Adrenal gland (tissue), 5 donors: ENCODE measurements at regions not wholly inside any gene's neighbourhood (a gene's known extent, or its start where the extent isn't known, plus 50 kb on each side); places are given as distances from the start of the nearest gene placed in this dataset.

Experiments
- POLR2A ChIP-seq, 2 donors: fragments of 450-650 bp; IDR thresholded peaks; one replicate each; pipeline ENCODE4 v1.6.1; 2017; ENCODE audit warnings: antibody characterized with exemption in 2 of 2, mild to moderate bottlenecking in 2 of 2, moderate library complexity in 1 of 2
- TF ChIP-seq, protein P1 (sequence below), 6 experiments: fragments of 450-650 bp in 4 of 6; fragments of 200-600 bp in 2 of 6; sonication (generic) in 1 of 6; IDR thresholded peaks; 1 replicate in 5 of 6; 2 replicates in 1 of 6; pipeline versions ENCODE4 v1.5.1 to v1.8.0; 2016 to 2021; ENCODE audit warnings: antibody characterized with exemption in 6 of 6, mild to moderate bottlenecking in 2 of 6, moderate library complexity in 1 of 6
- donor health status: DM: no; HTN: no; CAD: no.

DNA sequence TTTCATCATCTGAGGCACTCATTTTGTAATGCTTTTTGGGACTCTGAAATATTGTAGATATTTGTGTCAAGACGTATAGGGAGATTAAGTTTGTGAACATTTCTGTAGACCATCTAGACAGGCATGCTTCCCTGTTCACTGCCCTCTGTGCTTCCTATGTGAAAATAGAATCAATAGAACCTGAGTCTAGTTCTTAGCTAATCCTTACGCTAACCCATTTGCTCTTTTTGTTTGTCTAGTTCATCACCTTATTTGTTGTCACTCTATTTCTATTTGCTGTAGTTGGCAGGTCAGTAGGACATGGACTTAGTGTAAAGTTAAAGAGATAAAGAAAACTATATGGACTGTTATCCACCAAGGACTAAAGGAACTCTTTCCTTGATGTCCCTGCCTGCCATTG lies 1755.2 kb downstream of the C4orf33 start:
- TF ChIP-seq POLR2A (IDR thresholded peaks at IDR 0.05), result no peak
- TF ChIP-seq, protein P1, sequence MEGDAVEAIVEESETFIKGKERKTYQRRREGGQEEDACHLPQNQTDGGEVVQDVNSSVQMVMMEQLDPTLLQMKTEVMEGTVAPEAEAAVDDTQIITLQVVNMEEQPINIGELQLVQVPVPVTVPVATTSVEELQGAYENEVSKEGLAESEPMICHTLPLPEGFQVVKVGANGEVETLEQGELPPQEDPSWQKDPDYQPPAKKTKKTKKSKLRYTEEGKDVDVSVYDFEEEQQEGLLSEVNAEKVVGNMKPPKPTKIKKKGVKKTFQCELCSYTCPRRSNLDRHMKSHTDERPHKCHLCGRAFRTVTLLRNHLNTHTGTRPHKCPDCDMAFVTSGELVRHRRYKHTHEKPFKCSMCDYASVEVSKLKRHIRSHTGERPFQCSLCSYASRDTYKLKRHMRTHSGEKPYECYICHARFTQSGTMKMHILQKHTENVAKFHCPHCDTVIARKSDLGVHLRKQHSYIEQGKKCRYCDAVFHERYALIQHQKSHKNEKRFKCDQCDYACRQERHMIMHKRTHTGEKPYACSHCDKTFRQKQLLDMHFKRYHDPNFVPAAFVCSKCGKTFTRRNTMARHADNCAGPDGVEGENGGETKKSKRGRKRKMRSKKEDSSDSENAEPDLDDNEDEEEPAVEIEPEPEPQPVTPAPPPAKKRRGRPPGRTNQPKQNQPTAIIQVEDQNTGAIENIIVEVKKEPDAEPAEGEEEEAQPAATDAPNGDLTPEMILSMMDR (IDR thresholded peaks at IDR 0.05), result no peak
